ENCODE measurements at regions not wholly inside any gene's neighbourhood (a gene's known extent, or its start where the extent isn't known, plus 50 kb on each side); places are given as distances from the start of the nearest gene placed in this dataset.
"Not testable (repeated sequence)": the region's sequence is repeated elsewhere in the genome, so short reads cannot be mapped to it uniquely, and the experiment has no call there.

DNA sequence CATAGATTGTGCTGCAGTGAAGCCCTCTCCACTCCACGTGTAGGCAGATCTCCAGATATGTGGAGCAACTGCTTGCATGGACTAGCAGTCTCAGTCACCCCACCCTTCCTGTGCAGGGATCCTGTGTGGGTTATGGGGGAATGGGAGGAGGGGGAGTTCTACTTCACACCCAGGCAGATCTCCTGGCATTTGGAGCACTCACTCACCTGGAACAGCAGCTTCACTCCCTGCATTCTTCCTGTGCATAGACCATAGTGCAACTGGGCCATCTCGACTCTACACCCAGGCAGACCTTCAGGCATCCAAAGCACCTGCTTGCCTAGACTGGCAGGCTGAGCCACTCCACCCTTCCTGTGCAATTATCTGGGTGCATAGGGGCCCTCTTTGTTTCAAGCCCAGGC lies 96.0 kb upstream of the PCED1B start:
- Histone ChIP-seq H3K4me1 (ENCODE audit: low read depth) (no peaks in the 10 kb centered on the region), H3K9me3 (ENCODE audit: low read depth) (no peaks in the 10 kb centered on the region), H3K27me3 (no peaks in the 10 kb centered on the region), H3K27ac (no peak overlapping the region), H3K4me3 (no peak overlapping the region), H3K36me3 (no peaks in the 10 kb centered on the region)
- no peak for DNase-seq (ENCODE audit: low read depth in 1 of 2, low spot score in 1 of 2)
- TF ChIP-seq, protein P1, sequence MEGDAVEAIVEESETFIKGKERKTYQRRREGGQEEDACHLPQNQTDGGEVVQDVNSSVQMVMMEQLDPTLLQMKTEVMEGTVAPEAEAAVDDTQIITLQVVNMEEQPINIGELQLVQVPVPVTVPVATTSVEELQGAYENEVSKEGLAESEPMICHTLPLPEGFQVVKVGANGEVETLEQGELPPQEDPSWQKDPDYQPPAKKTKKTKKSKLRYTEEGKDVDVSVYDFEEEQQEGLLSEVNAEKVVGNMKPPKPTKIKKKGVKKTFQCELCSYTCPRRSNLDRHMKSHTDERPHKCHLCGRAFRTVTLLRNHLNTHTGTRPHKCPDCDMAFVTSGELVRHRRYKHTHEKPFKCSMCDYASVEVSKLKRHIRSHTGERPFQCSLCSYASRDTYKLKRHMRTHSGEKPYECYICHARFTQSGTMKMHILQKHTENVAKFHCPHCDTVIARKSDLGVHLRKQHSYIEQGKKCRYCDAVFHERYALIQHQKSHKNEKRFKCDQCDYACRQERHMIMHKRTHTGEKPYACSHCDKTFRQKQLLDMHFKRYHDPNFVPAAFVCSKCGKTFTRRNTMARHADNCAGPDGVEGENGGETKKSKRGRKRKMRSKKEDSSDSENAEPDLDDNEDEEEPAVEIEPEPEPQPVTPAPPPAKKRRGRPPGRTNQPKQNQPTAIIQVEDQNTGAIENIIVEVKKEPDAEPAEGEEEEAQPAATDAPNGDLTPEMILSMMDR (IDR thresholded peaks at IDR 0.05; ENCODE audit: low read depth, low read length): no peak

DNA sequence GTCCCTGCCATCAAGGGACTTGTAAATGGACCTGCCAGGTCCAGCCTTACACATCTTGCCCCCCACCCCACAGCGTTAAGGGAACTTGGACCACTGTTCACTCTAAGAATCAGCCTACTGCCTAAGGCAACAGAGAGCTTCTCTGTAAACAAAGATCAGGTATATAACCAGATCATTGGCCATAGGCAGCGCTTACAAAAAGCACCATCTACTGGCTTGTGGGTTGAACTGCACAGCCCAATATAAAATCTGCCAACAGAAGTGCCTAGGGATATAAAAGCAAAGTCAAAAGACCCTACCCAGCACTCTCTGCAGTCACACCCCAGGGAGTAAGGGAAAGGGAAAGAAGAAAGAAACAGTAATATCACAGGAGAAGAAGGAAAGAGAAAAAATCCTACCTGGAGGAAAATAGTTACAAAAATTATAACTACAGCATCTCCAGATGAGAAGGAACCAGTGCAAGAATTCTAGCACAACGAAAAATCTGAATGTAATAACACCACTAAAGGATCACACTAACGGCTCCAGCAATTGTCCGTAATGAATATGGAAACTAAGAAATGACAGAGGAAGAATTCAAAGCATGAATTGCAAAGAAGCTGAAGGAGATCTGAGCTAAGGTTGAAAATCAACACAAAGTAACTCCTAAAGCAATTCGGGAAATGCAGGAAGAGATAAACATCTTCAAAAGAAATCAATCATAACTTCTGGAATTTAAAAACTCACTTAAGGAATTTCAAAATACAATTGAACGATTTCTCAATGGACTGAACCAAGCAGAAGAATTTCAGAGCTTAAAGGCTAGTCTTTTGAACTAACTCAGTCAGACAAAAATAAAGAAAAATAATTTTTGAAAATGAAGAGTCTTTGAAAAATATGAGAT lies 95.2 kb upstream of the PCED1B start:
- H3K4me3 ChIP-seq: no peak overlapping the region
- H3K36me3 ChIP-seq: no peaks in the 10 kb centered on the region
- H3K27me3 ChIP-seq: no peaks in the 10 kb centered on the region
- no peak overlapping the region for H3K27ac ChIP-seq
- peak; percentile 73 to 76 for DNase-seq (ENCODE audit: low read depth in 1 of 2, low spot score in 1 of 2)
- H3K9me3 ChIP-seq (ENCODE audit: low read depth): no peaks in the 10 kb centered on the region
- H3K4me1 ChIP-seq (ENCODE audit: low read depth): no peaks in the 10 kb centered on the region
- TF ChIP-seq, protein P1 (IDR thresholded peaks at IDR 0.05; ENCODE audit: low read depth, low read length): peak; percentile 91

DNA sequence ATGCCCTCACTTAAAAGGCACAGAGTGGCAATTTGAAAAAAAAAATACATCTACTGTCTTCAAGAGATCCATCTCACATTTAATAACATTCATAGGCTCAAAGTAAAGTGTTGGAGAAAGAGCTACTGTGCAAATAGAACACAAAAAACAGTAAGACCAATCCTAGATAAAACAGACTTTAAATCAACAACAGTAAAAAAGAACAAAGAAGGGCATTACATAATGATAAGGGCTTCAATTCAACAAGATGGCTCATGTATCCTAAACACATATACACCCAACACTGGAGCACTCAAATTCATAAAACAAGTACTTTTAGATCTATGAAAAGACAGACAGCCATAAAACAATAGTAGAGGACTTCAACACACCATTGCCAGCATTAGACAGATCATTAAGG lies 93.6 kb upstream of the PCED1B start:
- DNase-seq (ENCODE audit: low read depth in 1 of 2, low spot score in 1 of 2): no peak
- Histone ChIP-seq H3K9me3 (ENCODE audit: low read depth) (no peaks in the 10 kb centered on the region), H3K4me1 (ENCODE audit: low read depth) (no peaks in the 10 kb centered on the region), H3K36me3 (no peaks in the 10 kb centered on the region), H3K4me3 (no peak overlapping the region), H3K27ac (no peak overlapping the region), H3K27me3 (no peaks in the 10 kb centered on the region)
- TF ChIP-seq, protein P1 (IDR thresholded peaks at IDR 0.05; ENCODE audit: low read depth, low read length): no peak

DNA sequence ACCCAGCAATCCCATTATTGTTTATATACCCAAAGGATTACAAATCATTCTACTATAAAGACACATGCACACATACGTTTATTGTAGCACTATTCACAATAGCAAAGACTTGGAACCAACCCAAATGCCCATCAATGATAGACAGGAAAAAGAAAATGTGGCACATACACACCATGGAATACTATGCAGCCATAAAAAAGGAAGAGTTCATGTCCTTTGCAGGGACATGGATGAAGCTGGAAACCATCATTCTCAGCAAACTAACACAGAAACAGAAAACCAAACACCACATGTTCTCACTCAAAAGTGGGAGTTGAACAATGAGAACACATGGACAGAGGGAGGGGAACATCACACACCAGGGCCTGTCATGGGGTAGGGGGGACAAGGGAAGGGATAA lies 91.3 kb upstream of the PCED1B start:
- H3K27ac ChIP-seq; H3K4me3 ChIP-seq; H3K4me1 ChIP-seq (ENCODE audit: low read depth); DNase-seq (ENCODE audit: low read depth in 1 of 2, low spot score in 1 of 2); H3K36me3 ChIP-seq; H3K27me3 ChIP-seq; H3K9me3 ChIP-seq (ENCODE audit: low read depth): not testable (repeated sequence)

DNA sequence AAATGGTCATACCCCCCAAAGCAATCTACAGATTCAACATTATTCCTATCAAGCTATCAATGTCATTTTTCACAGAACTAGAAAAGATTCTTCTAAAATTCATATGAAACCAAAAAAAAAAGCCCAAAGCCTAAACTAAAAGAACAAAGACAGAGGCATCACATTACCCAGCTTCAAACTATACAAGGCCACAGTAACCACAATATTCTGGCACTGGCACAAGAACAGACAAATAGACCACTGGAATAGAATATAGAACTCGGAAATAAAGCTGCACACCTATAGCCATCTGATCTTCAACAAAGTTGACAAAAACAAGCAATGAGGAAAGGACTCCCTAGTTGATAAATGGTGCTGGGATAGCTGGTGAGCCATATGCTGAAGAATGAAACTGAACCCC lies 89.2 kb upstream of the PCED1B start:
- no peaks in the 10 kb centered on the region for H3K36me3 ChIP-seq
- no peak for DNase-seq (ENCODE audit: low read depth in 1 of 2, low spot score in 1 of 2)
- TF ChIP-seq, protein P1 (IDR thresholded peaks at IDR 0.05; ENCODE audit: low read depth, low read length): no peak
- no peaks in the 10 kb centered on the region for H3K27me3 ChIP-seq
- H3K27ac ChIP-seq: no peak overlapping the region
- no peak overlapping the region for H3K4me3 ChIP-seq
- H3K4me1 ChIP-seq (ENCODE audit: low read depth): no peaks in the 10 kb centered on the region
- H3K9me3 ChIP-seq (ENCODE audit: low read depth): no peaks in the 10 kb centered on the region

DNA sequence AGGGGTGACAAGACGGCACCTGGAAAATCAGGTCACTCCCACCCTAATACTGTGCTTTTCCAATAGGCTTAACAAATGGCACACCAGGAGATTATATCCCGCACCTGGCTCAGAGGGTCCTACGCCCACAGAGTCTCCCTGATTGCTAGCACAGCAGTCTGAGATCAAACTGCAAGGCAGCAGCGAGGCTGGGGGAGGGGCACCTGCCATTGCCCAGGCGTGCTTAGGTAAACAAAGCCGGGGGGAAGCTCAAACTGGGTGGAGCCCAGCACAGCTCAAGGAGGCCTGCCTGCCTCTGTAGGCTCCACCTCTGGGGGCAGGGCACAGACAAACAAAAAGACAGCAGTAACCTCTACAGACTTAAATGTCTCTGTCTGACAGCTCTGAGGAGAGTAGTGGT lies 87.4 kb upstream of the PCED1B start:
- not testable (repeated sequence) for H3K9me3 ChIP-seq (ENCODE audit: low read depth); H3K27me3 ChIP-seq; H3K4me3 ChIP-seq; DNase-seq (ENCODE audit: low read depth in 1 of 2, low spot score in 1 of 2); H3K4me1 ChIP-seq (ENCODE audit: low read depth); H3K36me3 ChIP-seq; H3K27ac ChIP-seq

Data from cardiac muscle cell (in vitro differentiated cells and primary cell).